GM12891 (cell line): ENCODE measurements at regions not wholly inside any gene's neighbourhood (a gene's known extent, or its start where the extent isn't known, plus 50 kb on each side); places are given as distances from the start of the nearest gene placed in this dataset.

Source experiments
- DNase-seq: peaks from one replicate; pipeline ENCODE4 v3.0.0; 2011; ENCODE audit warnings: low spot score; ENCODE audit not compliant: insufficient read length
- FAIRE-seq: peaks from 2 replicates; lab custom pipeline; 2011; peaks lifted over from hg19 to GRCh38; lab: Jason Lieb, UNC
- PAX5 ChIP-seq: IDR thresholded peaks from 2 replicates; pipeline ENCODE4 v1.6.1; 2011; ENCODE audit warnings: low read length, moderate library complexity, mild to moderate bottlenecking; ENCODE audit not compliant: insufficient read depth, severe bottlenecking
- POLR2A ChIP-seq: IDR thresholded peaks from 2 replicates; pipeline ENCODE4 v1.6.1; 2011; ENCODE audit warnings: low read depth, low read length, control low read depth
- POLR2AphosphoS5 ChIP-seq: IDR thresholded peaks from 2 replicates; pipeline ENCODE4 v1.6.1; 2011; ENCODE audit warnings: low read depth, low read length, control low read depth
- POU2F2 ChIP-seq: IDR thresholded peaks from 2 replicates; pipeline ENCODE4 v1.6.1; 2011; ENCODE audit warnings: low read depth, mild to moderate bottlenecking, control low read depth, low read length, moderate library complexity
- SPI1 ChIP-seq: IDR thresholded peaks from 2 replicates; pipeline ENCODE4 v1.6.1; 2011; ENCODE audit warnings: low read depth, low read length, control low read depth
- TAF1 ChIP-seq: IDR thresholded peaks from 2 replicates; pipeline ENCODE4 v1.6.1; 2011; ENCODE audit warnings: low read depth, low read length, control low read depth

GRCh38 chr13:83622422-83622784 is 259.9 kb downstream of the SLITRK1 start:
- DNase-seq (no peak), FAIRE-seq (no peak)

GRCh38 chr13:83621765-83622421 is 260.4 kb downstream of the SLITRK1 start:
- no peak for FAIRE-seq
- DNase-seq = no peak
- TF ChIP-seq POU2F2 (no peak), SPI1 (no peak), POLR2AphosphoS5 (no peak)

More at GRCh38 chr13:83622422-83622784, 259.9 kb downstream of the SLITRK1 start:
- TF ChIP-seq POLR2A = no peak

- FAIRE-seq = no peak
- TF ChIP-seq PAX5 (no peak), SPI1 (no peak), TAF1 (no peak), POU2F2 (no peak), POLR2A (no peak), POLR2AphosphoS5 (no peak)
- DNase-seq = no peak
Observed at GRCh38 chr13:83620530-83621220, 261.6 kb downstream of the SLITRK1 start.

GRCh38 chr13:83618966-83619365 is 263.3 kb downstream of the SLITRK1 start:
- DNase-seq = no peak
- no peak for FAIRE-seq
- no peak for TF ChIP-seq PAX5
- no peak for TF ChIP-seq TAF1
- TF ChIP-seq POLR2A = no peak
- TF ChIP-seq POU2F2 = no peak
- TF ChIP-seq POLR2AphosphoS5 = no peak
- no peak for TF ChIP-seq SPI1

- TF ChIP-seq POU2F2 (no peak), SPI1 (no peak), TAF1 (no peak), POLR2AphosphoS5 (no peak), PAX5 (no peak), POLR2A (no peak)
- DNase-seq (no peak), FAIRE-seq (no peak)
Observed at GRCh38 chr13:83613524-83613923, 268.8 kb downstream of the SLITRK1 start.

- FAIRE-seq (no peak), DNase-seq (no peak)
- no peak for TF ChIP-seq SPI1
- TF ChIP-seq TAF1 = no peak
- TF ChIP-seq POU2F2 = no peak
- no peak for TF ChIP-seq POLR2A
- no peak for TF ChIP-seq POLR2AphosphoS5
- no peak for TF ChIP-seq PAX5
Observed at GRCh38 chr13:83601539-83601938, 280.7 kb downstream of the SLITRK1 start.

- TF ChIP-seq POU2F2 (no peak), TAF1 (no peak), POLR2AphosphoS5 (no peak), SPI1 (no peak), POLR2A (no peak), PAX5 (no peak)
Observed at GRCh38 chr13:83592095-83592494, 290.2 kb downstream of the SLITRK1 start.

GRCh38 chr13:83589814-83590213 is 292.5 kb downstream of the SLITRK1 start:
- no peak for FAIRE-seq
- TF ChIP-seq POU2F2 (no peak), POLR2A (no peak), PAX5 (no peak), POLR2AphosphoS5 (no peak), SPI1 (no peak), TAF1 (no peak)

More at GRCh38 chr13:83592095-83592494, 290.2 kb downstream of the SLITRK1 start:
- FAIRE-seq = no peak
- DNase-seq = no peak

GRCh38 chr13:83577183-83577582 is 305.1 kb downstream of the SLITRK1 start:
- DNase-seq (no peak), FAIRE-seq (no peak)
- TF ChIP-seq POU2F2 (no peak), POLR2A (no peak), SPI1 (no peak), POLR2AphosphoS5 (no peak)

More at GRCh38 chr13:83589814-83590213, 292.5 kb downstream of the SLITRK1 start:
- DNase-seq = no peak

- DNase-seq (no peak), FAIRE-seq (no peak)
- TF ChIP-seq POLR2A = no peak
- no peak for TF ChIP-seq SPI1
- no peak for TF ChIP-seq PAX5
- no peak for TF ChIP-seq TAF1
- no peak for TF ChIP-seq POU2F2
- no peak for TF ChIP-seq POLR2AphosphoS5
Observed at GRCh38 chr13:83568019-83568418, 314.3 kb downstream of the SLITRK1 start.
